ENCODE measurements at regions not wholly inside any gene's neighbourhood (a gene's known extent, or its start where the extent isn't known, plus 50 kb on each side); places are given as distances from the start of the nearest gene placed in this dataset.

- TF ChIP-seq CTCF (IDR thresholded peaks at IDR 0.05) = no peak
- TF ChIP-seq POLR2A (IDR thresholded peaks at IDR 0.05) = no peak
- Histone ChIP-seq H3K4me3 (no peak overlapping the region), H3K27ac (no peak overlapping the region), H3K27me3 (no peaks in the 10 kb centered on the region), H3K9me3 (peaks cover 0 to 5% (median 0%) of the 10 kb centered on the region in 3 donors), H3K4me1 (no peaks in the 10 kb centered on the region), H3K36me3 (replicated peaks in 1 of 2; ENCODE audit: insufficient read depth in 1 of 2, low read depth in 2 of 2) (no peaks in the 10 kb centered on the region)
- DNase-seq = no peak
- 60 to 75% methylated on average over 2 of the region's 2 CpGs for WGBS, 2 donors
- ATAC-seq = no peak
- intact Hi-C loops (cut with DNase I) = no loop called here
These were observed 426.8 kb downstream of the MAFB start for GRCh38 chr20:40262219-40262618.

GRCh38 chr20:40258931-40259330 is 430.1 kb downstream of the MAFB start:
- Histone ChIP-seq H3K27me3 (no peaks in the 10 kb centered on the region), H3K9me3 (no peaks in the 10 kb centered on the region), H3K27ac (no peak overlapping the region), H3K4me1 (no peaks in the 10 kb centered on the region), H3K4me3 (no peak overlapping the region), H3K36me3 (replicated peaks in 1 of 2; ENCODE audit: insufficient read depth in 1 of 2, low read depth in 2 of 2) (no peaks in the 10 kb centered on the region)
- ATAC-seq (no peak), DNase-seq (no peak)
- intact Hi-C loops (cut with DNase I) = no loop called here
- WGBS, 2 donors = 55 to 66% methylated on average over 4 of the region's 4 CpGs
- no peak for TF ChIP-seq POLR2A (IDR thresholded peaks at IDR 0.05)
- no peak for TF ChIP-seq CTCF (IDR thresholded peaks at IDR 0.05)

GRCh38 chr20:40257763-40258162 is 431.3 kb downstream of the MAFB start:
- H3K27ac ChIP-seq = no peak overlapping the region
- no peaks in the 10 kb centered on the region for H3K27me3 ChIP-seq
- no peaks in the 10 kb centered on the region for H3K36me3 ChIP-seq (replicated peaks in 1 of 2; ENCODE audit: insufficient read depth in 1 of 2, low read depth in 2 of 2)
- no peaks in the 10 kb centered on the region for H3K4me1 ChIP-seq
- TF ChIP-seq POLR2A (IDR thresholded peaks at IDR 0.05) = no peak
- DNase-seq (no peak), ATAC-seq (no peak)
- no peaks in the 10 kb centered on the region for H3K9me3 ChIP-seq
- intact Hi-C loops (cut with DNase I) = no loop called here
- no peak overlapping the region for H3K4me3 ChIP-seq
- 56 to 75% methylated on average over 2 of the region's 2 CpGs for WGBS, 2 donors

- Histone ChIP-seq H3K36me3 (replicated peaks in 1 of 2; ENCODE audit: insufficient read depth in 1 of 2, low read depth in 2 of 2) (no peaks in the 10 kb centered on the region), H3K4me1 (no peaks in the 10 kb centered on the region), H3K27me3 (no peaks in the 10 kb centered on the region), H3K27ac (no peak overlapping the region), H3K4me3 (no peak overlapping the region), H3K9me3 (peaks cover 0 to 6% (median 0%) of the 10 kb centered on the region in 3 donors)
- peak in 2 of 7 experiments; percentile 4 to 12 for TF ChIP-seq CTCF (IDR thresholded peaks at IDR 0.05)
- no peak for TF ChIP-seq POLR2A (IDR thresholded peaks at IDR 0.05)
- 24 to 32% methylated on average over 1 of the region's 1 CpG for WGBS, 2 donors
- DNase-seq = no peak
- no peak for ATAC-seq
- intact Hi-C loops (cut with DNase I) = no loop called here
These were observed 433.7 kb downstream of the MAFB start for GRCh38 chr20:40255365-40255764.

GRCh38 chr20:40254023-40254772 is 434.8 kb downstream of the MAFB start:
- TF ChIP-seq POLR2A (IDR thresholded peaks at IDR 0.05) (no peak), CTCF (IDR thresholded peaks at IDR 0.05) (no peak)
- H3K4me1 ChIP-seq = no peaks in the 10 kb centered on the region
- peaks cover 0 to 6% (median 0%) of the 10 kb centered on the region in 3 donors for H3K9me3 ChIP-seq
- WGBS, 2 donors = 51 to 65% methylated on average over 5 of the region's 6 CpGs
- ATAC-seq = no peak
- H3K27me3 ChIP-seq = no peaks in the 10 kb centered on the region
- peak in 1 of 4 donors; percentile 15 for DNase-seq
- no peak overlapping the region for H3K4me3 ChIP-seq
- intact Hi-C loops (cut with DNase I) = no loop called here
- no peaks in the 10 kb centered on the region for H3K36me3 ChIP-seq (replicated peaks in 1 of 2; ENCODE audit: insufficient read depth in 1 of 2, low read depth in 2 of 2)
- H3K27ac ChIP-seq = no peak overlapping the region

Data from body of pancreas (tissue), 4 donors.